Uterus (tissue), 3 donors: ENCODE measurements at regions not wholly inside any gene's neighbourhood (a gene's known extent, or its start where the extent isn't known, plus 50 kb on each side); places are given as distances from the start of the nearest gene placed in this dataset.
A peak's percentile ranks its signal among the peaks of the same experiment; 100 is the strongest.

Source experiments
- DNase-seq, 2 donors: peaks; one replicate each; pipeline ENCODE4 v3.0.0-alpha.2; 2019 to 2020
- H3K27ac ChIP-seq, 2 donors: fragments of 200-600 bp; sonication (generic); 1 replicate in 1 of 2; 2 replicates in 1 of 2; pipeline ENCODE4 v1.5.1; 2016 to 2018
- H3K27me3 ChIP-seq, 2 donors: fragments of 200-600 bp; sonication (generic); one replicate each; pipeline ENCODE4 v1.5.1; 2018 to 2019; ENCODE audit warnings: control low read depth in 1 of 2
- H3K36me3 ChIP-seq, 2 donors: fragments of 200-600 bp; sonication (generic); one replicate each; pipeline ENCODE4 v1.5.1; 2019; ENCODE audit warnings: control low read depth in 1 of 2
- H3K4me1 ChIP-seq, 2 donors: fragments of 200-600 bp; sonication (generic); one replicate each; pipeline ENCODE4 v1.5.1; 2018 to 2019; ENCODE audit warnings: control low read depth in 1 of 2
- H3K4me3 ChIP-seq, 2 donors: fragments of 200-600 bp; sonication (generic); 1 replicate in 1 of 2; 2 replicates in 1 of 2; pipeline ENCODE4 v1.5.1; 2018 to 2019; ENCODE audit warnings: mild to moderate bottlenecking in 1 of 2
- H3K9me3 ChIP-seq, 2 donors: fragments of 200-600 bp; sonication (generic); one replicate each; pipeline ENCODE4 v1.5.1; 2019; ENCODE audit warnings: control low read depth in 1 of 2
- POLR2A ChIP-seq, 2 donors: fragments of 450-650 bp; IDR thresholded peaks; one replicate each; pipeline ENCODE4 v1.6.1; 2016; ENCODE audit warnings: antibody characterized with exemption in 2 of 2, mild to moderate bottlenecking in 1 of 2, moderate library complexity in 1 of 2
- intact Hi-C: fragments of 100-400 bp; cut with DNase I; formaldehyde crosslinking; loops from one replicate; pipeline ENCODE4 v1.15.1; 2023; ENCODE audit warnings: low total_unique reads
- TF ChIP-seq, protein P1 (sequence below), 4 experiments: fragments of 200-600 bp in 2 of 4; fragments of 450-650 bp in 2 of 4; sonication (generic) in 2 of 4; IDR thresholded peaks; one replicate each; pipeline ENCODE4 v1.5.1; 2016 to 2019; ENCODE audit warnings: antibody characterized with exemption in 4 of 4, mild to moderate bottlenecking in 2 of 4, moderate library complexity in 1 of 4
- donor health status: DM: yes; HTN: yes; CAD: no.

DNA sequence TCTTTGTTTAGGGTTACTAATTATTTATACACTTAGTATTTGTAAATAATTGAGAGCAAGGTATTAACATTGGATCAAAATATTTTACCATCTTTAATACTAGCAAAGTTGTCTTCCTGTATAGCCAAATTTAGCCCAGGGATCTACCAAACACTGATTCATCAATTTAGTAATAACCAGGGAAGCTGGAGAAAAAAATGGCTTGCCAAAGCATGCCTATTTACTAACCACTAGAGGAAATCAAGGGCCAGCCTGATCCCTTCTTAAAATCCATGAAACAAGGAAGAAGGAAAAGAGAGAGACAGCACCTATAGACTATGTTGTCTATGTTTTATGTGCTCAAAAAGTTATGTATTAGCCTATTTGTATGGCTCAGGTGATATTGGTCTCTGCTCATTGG, 450.3 kb upstream of the GJE1 start:
- Histone ChIP-seq H3K9me3 (no peaks in the 10 kb centered on the region), H3K27me3 (no peaks in the 10 kb centered on the region), H3K4me3 (no peak overlapping the region), H3K27ac (no peak overlapping the region), H3K36me3 (no peaks in the 10 kb centered on the region), H3K4me1 (no peaks in the 10 kb centered on the region)
- no peak for DNase-seq
- TF ChIP-seq POLR2A (IDR thresholded peaks at IDR 0.05): no peak
- TF ChIP-seq, protein P1, sequence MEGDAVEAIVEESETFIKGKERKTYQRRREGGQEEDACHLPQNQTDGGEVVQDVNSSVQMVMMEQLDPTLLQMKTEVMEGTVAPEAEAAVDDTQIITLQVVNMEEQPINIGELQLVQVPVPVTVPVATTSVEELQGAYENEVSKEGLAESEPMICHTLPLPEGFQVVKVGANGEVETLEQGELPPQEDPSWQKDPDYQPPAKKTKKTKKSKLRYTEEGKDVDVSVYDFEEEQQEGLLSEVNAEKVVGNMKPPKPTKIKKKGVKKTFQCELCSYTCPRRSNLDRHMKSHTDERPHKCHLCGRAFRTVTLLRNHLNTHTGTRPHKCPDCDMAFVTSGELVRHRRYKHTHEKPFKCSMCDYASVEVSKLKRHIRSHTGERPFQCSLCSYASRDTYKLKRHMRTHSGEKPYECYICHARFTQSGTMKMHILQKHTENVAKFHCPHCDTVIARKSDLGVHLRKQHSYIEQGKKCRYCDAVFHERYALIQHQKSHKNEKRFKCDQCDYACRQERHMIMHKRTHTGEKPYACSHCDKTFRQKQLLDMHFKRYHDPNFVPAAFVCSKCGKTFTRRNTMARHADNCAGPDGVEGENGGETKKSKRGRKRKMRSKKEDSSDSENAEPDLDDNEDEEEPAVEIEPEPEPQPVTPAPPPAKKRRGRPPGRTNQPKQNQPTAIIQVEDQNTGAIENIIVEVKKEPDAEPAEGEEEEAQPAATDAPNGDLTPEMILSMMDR (IDR thresholded peaks at IDR 0.05): no peak
- intact Hi-C loops: no loop called here

DNA sequence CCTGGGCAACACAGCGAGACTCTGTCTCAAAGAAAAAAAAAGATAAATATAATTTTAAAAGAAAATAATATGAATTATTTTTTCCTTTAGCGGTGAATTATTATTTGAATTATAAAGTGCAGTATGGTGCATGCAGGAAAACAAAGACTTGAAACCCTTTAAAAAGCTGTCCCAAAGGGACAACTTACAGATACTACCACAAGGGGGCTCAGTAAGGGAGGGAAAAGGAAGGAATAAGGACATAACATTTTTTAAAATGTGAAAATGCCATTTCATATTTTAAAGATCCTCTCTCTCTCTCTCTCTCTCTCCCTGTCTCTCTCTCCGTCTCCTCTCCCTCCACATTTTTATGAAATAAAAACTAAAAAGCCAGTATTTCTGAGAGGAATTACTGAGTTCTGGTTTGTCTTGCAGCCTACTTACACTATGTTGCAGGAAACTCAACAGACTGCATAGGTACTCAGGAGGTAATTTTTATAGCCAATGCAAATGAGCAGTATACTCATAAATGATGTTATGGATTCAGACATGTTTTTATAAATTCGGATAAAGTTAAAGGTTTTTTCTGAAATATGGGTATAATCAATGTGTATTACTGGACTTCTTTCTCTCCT, 455.0 kb upstream of the GJE1 start:
- intact Hi-C loops: no loop called here
- no peaks in the 10 kb centered on the region for H3K9me3 ChIP-seq
- no peak for TF ChIP-seq POLR2A (IDR thresholded peaks at IDR 0.05)
- TF ChIP-seq, protein P1 (IDR thresholded peaks at IDR 0.05): peak; percentile 14 to 25 (median 16)

DNA sequence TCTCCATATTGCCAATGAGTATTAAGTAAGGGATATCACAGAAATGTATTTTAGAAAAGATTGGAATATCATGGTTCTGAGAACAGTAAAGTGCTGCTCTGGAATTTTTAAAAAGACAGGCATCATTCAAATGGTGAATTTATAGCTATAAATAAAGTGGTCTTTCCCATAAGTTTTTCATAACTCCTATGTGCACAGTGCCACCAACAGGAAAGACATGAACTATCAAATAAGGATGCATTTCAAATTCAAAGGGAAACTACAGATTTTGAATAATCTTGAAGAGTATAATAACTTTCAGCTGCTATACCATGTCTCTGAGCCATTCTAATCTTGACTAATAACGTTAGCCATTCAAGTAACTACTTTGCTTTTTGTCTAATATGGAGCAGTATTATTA, 456.8 kb upstream of the GJE1 start:
- Histone ChIP-seq H3K36me3 (no peaks in the 10 kb centered on the region), H3K27ac (no peak overlapping the region), H3K4me3 (no peak overlapping the region), H3K9me3 (no peaks in the 10 kb centered on the region), H3K27me3 (no peaks in the 10 kb centered on the region), H3K4me1 (no peaks in the 10 kb centered on the region)
- no peak for TF ChIP-seq POLR2A (IDR thresholded peaks at IDR 0.05)
- TF ChIP-seq, protein P1 (IDR thresholded peaks at IDR 0.05): no peak
- no peak for DNase-seq
- intact Hi-C loops: no loop called here

More for the DNA sequence above, 455.0 kb upstream of the GJE1 start:
- Histone ChIP-seq H3K4me1 (no peaks in the 10 kb centered on the region), H3K36me3 (no peaks in the 10 kb centered on the region), H3K4me3 (no peak overlapping the region), H3K27ac (no peak overlapping the region), H3K27me3 (no peaks in the 10 kb centered on the region)
- DNase-seq: no peak

DNA sequence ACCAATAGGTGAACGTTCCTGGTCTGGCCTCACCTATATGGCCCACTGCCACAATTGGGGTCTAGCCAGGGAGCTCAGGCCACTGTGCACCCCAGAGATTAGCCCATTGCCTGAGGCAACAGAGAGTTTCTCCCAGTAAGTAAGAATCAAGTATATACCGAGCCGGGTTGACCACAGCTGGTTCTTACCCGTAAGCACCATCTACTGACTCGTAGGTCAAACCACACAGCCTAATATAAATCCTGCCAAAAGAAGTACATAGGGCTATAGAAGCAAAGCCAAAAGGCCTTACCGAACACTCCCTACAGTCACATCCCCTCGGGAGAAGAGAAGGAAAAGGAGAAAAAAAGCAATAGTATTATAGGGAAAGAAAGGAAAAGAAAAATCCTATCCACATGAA, 463.6 kb upstream of the GJE1 start:
- Histone ChIP-seq H3K9me3 (no peaks in the 10 kb centered on the region), H3K27ac (no peak overlapping the region), H3K27me3 (no peaks in the 10 kb centered on the region), H3K4me3 (no peak overlapping the region), H3K36me3 (no peaks in the 10 kb centered on the region), H3K4me1 (no peaks in the 10 kb centered on the region)
- no peak for DNase-seq
- intact Hi-C loops: no loop called here
- TF ChIP-seq, protein P1 (IDR thresholded peaks at IDR 0.05): no peak
- no peak for TF ChIP-seq POLR2A (IDR thresholded peaks at IDR 0.05)

DNA sequence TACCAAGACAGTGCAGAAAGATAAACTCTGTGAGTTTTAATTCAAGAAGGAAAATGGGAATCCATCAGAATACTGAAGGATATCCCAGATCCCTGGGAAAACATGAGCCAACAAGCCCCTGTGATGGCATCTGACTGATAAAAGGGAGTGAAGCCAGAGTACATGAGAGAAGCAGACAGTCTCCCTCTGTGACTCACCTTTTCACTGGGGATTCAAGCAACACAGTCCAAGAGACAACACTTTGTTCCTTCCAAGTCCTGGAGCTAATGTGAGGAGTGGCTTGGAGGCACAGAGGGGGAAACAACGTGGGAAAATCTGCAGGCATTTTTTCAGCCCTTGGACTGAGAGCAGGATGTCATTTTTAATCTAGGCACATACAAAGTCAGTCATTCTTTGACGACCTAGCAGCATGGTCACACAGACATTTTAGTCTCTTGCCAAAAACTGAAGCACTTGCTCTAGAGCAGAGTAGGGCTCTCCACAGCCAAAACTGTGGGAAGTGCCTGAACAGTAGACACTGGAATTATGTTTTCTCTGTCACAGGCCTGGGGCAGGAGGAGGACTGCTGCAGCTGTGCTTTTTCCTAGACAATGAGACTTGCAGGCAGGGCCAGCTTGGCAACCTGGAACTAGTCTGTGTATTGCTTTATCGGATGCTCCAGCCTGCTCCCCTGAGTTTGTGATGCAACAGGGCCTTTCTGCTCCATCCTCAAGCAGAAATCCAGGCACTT, 465.0 kb upstream of the GJE1 start:
- intact Hi-C loops: no loop called here
- H3K27me3 ChIP-seq: no peaks in the 10 kb centered on the region
- H3K27ac ChIP-seq: no peak overlapping the region
- DNase-seq: no peak
- H3K9me3 ChIP-seq: no peaks in the 10 kb centered on the region
- no peaks in the 10 kb centered on the region for H3K4me1 ChIP-seq
- no peaks in the 10 kb centered on the region for H3K36me3 ChIP-seq
- H3K4me3 ChIP-seq: no peak overlapping the region
- TF ChIP-seq, protein P1 (IDR thresholded peaks at IDR 0.05): no peak
- TF ChIP-seq POLR2A (IDR thresholded peaks at IDR 0.05): no peak
